ENCODE measurements at regions not wholly inside any gene's neighbourhood (a gene's known extent, or its start where the extent isn't known, plus 50 kb on each side); places are given as distances from the start of the nearest gene placed in this dataset.

- TF ChIP-seq JUND (IDR thresholded peaks at IDR 0.05; ENCODE audit: low read depth), result no peak
- in situ Hi-C loops (cut with HindIII; ENCODE audit: low pct_unique_long_range_greater_than_20kb, low sequenced_read_pairs), result no loop called here
- DNase-seq (ENCODE audit: low read depth in 1 of 2, low spot score in 1 of 2), result no peak
Measured at GRCh38 chr2:228410061-228410460, 228.6 kb upstream of the SPHKAP start.

- no peak for TF ChIP-seq JUND (IDR thresholded peaks at IDR 0.05; ENCODE audit: low read depth)
- in situ Hi-C loops (cut with HindIII; ENCODE audit: low pct_unique_long_range_greater_than_20kb, low sequenced_read_pairs), result no loop called here
- DNase-seq (ENCODE audit: low read depth in 1 of 2, low spot score in 1 of 2), result no peak
Measured at GRCh38 chr2:228409493-228409892, 228.0 kb upstream of the SPHKAP start.

DNA sequence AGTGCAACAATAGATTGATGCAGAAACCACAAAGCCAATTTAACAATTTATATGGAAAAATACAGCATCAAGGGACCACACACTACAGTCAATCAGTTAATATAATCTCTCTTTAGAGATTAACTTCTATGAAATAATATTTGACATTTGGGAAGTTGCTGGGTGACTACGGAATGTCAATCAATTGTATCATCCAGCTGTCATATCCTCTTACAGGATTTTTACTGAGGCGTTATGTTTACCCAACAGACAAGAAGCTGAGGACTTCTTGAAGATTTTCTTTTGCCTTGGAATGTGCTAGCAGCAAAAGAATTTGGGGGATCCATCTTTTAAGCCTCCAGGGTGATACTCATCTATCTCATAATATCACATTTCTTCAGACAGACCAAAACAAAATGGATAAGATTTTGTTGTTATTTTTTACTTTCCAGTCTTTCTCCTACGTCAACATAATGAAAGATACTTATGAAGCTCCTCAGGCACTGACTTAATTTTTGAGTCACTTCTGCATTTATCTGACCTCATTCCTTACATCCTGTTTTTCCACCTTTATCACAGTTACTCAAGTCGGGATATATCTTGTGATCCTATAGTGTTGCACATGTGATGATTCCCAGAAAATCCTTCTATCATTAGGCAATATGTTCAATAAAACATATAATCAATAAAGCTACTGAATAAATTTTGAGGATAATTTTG is 227.2 kb upstream of the SPHKAP start:
- in situ Hi-C loops (cut with HindIII; ENCODE audit: low pct_unique_long_range_greater_than_20kb, low sequenced_read_pairs), result no loop called here
- TF ChIP-seq JUND (IDR thresholded peaks at IDR 0.05; ENCODE audit: low read depth), result no peak
- DNase-seq (ENCODE audit: low read depth in 1 of 2, low spot score in 1 of 2), result no peak

- TF ChIP-seq JUND (IDR thresholded peaks at IDR 0.05; ENCODE audit: low read depth), result no peak
- in situ Hi-C loops (cut with HindIII; ENCODE audit: low pct_unique_long_range_greater_than_20kb, low sequenced_read_pairs), result no loop called here
- DNase-seq (ENCODE audit: low read depth in 1 of 2, low spot score in 1 of 2), result no peak
Measured at GRCh38 chr2:228407821-228408220, 226.3 kb upstream of the SPHKAP start.

DNA sequence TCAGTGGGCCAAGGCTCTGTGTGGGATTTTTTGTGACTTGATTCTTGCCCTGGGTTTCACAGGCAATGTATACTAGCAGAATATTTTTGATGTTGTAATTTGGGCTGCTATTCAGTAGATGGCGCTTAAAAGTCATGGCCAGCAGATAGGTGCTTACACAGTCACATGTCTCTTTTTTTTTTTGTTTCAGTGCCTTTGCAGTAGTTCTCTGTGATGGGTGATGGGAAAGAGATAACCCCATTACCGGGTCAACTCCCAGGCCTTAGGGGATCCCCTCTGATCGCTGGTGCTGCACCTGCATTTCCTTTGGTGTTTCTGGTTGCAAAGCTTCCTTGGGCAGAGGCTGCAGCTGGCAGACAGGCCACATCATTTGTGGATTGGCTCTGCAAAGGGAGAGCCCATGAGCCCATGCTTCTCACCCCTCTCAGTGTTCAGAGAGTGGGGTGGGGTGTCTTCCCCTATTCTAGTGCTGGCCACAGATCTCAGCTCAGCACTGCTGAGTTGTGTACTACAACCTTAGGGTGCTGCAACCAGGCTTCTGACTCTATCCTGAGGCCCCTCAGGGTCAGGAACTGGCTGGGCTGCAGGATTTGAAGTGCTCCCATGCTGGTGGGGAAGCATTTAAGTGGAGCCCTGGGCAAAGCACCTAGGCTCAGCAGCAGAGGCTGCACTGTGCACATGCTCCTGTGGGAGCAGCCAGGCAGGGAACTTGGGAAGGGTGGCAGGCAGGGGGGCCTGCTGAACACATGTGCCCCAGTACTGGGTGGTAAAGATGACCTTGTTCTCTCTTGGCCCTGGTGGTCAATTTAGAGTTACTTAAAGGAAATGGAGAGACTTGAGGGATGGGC is 219.8 kb upstream of the SPHKAP start:
- in situ Hi-C loops (cut with HindIII; ENCODE audit: low pct_unique_long_range_greater_than_20kb, low sequenced_read_pairs), result no loop called here
- no peak for TF ChIP-seq JUND (IDR thresholded peaks at IDR 0.05; ENCODE audit: low read depth)
- peak in 1 of 2 experiments; percentile 15 for DNase-seq (ENCODE audit: low read depth in 1 of 2, low spot score in 1 of 2)

GRCh38 chr2:228387776-228388175 is 206.3 kb upstream of the SPHKAP start:
- TF ChIP-seq JUND (IDR thresholded peaks at IDR 0.05; ENCODE audit: low read depth), result no peak
- in situ Hi-C loops (cut with HindIII; ENCODE audit: low pct_unique_long_range_greater_than_20kb, low sequenced_read_pairs), result no loop called here
- DNase-seq (ENCODE audit: low read depth in 1 of 2, low spot score in 1 of 2), result no peak

GRCh38 chr2:228378696-228379425 is 197.4 kb upstream of the SPHKAP start:
- no peak for DNase-seq (ENCODE audit: low read depth in 1 of 2, low spot score in 1 of 2)
- in situ Hi-C loops (cut with HindIII; ENCODE audit: low pct_unique_long_range_greater_than_20kb, low sequenced_read_pairs), result no loop called here
- TF ChIP-seq JUND (IDR thresholded peaks at IDR 0.05; ENCODE audit: low read depth), result no peak

DNA sequence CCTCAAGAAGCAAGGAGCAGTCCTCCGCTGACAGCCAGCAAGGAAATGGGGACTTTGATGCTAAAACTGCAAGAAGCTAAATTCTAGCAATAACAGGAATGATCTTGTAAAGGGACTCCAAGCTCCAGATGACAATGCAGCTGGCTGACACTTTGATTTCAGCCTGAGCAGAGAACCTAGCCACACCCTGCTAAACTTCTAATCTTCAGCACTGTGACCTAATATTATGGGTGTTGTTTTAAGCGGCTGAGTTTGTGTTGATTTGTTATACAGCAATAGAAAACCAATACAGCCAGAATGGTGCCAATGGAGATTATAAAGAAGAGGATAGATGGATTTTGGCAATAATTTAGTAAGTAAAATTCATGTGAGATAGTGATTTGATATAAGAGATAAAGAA is 196.7 kb upstream of the SPHKAP start:
- DNase-seq (ENCODE audit: low read depth in 1 of 2, low spot score in 1 of 2), result no peak
- in situ Hi-C loops (cut with HindIII; ENCODE audit: low pct_unique_long_range_greater_than_20kb, low sequenced_read_pairs), result no loop called here
- no peak for TF ChIP-seq JUND (IDR thresholded peaks at IDR 0.05; ENCODE audit: low read depth)

DNA sequence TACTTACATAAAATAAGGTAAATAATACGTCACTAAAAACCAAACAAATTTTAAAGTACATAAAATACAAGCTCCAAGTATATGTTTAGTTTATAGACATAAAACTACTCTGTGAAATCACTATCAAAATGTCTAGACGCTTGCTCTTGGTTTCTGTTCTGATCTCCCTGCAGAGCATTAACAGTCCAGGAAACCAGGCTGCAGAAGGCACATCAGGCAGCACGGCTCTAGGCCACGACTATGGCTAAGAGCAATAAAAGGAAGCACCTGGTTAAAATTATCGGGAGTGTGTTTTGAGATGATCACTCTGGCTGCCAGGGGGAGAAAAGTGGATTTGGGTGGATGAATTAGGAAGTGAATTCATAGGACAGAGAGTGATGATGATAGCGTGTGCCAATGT is 196.0 kb upstream of the SPHKAP start:
- TF ChIP-seq JUND (IDR thresholded peaks at IDR 0.05; ENCODE audit: low read depth), result no peak
- no peak for DNase-seq (ENCODE audit: low read depth in 1 of 2, low spot score in 1 of 2)
- in situ Hi-C loops (cut with HindIII; ENCODE audit: low pct_unique_long_range_greater_than_20kb, low sequenced_read_pairs), result no loop called here

DNA sequence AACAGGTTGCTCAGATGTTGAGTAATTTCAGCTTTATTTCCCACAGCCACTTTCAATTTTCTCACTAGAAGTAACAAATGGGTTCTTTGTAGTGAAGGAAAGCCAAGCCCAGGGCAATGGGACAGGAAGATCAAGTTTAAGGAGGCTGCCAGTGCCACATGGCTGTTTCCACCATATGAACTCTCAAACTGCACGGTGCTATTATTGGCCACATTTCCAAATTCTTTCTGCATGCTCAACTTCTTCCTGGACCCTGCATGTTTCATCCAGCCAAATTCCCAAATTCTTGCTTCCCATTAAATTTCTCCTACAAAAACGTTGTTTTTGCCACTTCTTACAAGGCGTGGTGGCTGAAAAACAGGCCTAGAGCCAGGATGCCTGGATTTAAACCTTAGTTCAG is 193.3 kb upstream of the SPHKAP start:
- no peak for TF ChIP-seq JUND (IDR thresholded peaks at IDR 0.05; ENCODE audit: low read depth)
- in situ Hi-C loops (cut with HindIII; ENCODE audit: low pct_unique_long_range_greater_than_20kb, low sequenced_read_pairs), result no loop called here
- DNase-seq (ENCODE audit: low read depth in 1 of 2, low spot score in 1 of 2), result no peak

- in situ Hi-C loops (cut with HindIII; ENCODE audit: low pct_unique_long_range_greater_than_20kb, low sequenced_read_pairs), result no loop called here
- TF ChIP-seq JUND (IDR thresholded peaks at IDR 0.05; ENCODE audit: low read depth), result no peak
- no peak for DNase-seq (ENCODE audit: low read depth in 1 of 2, low spot score in 1 of 2)
Measured at GRCh38 chr2:228373191-228373590, 191.7 kb upstream of the SPHKAP start.

- no peak for DNase-seq (ENCODE audit: low read depth in 1 of 2, low spot score in 1 of 2)
- TF ChIP-seq JUND (IDR thresholded peaks at IDR 0.05; ENCODE audit: low read depth), result no peak
- in situ Hi-C loops (cut with HindIII; ENCODE audit: low pct_unique_long_range_greater_than_20kb, low sequenced_read_pairs), result no loop called here
Measured at GRCh38 chr2:228372212-228372611, 190.7 kb upstream of the SPHKAP start.

Data from T47D (cell line).